ENCODE measurements at regions not wholly inside any gene's neighbourhood (a gene's known extent, or its start where the extent isn't known, plus 50 kb on each side); places are given as distances from the start of the nearest gene placed in this dataset.

GRCh38 chr22:49037701-49038245 lies 789.9 kb downstream of the BRD1 start:
- TF ChIP-seq PRDM4 (tag by site-specific recombination; IDR thresholded peaks at IDR 0.05): no peak
- TF ChIP-seq ZNF248 (tag by site-specific recombination; IDR thresholded peaks at IDR 0.05): no peak
- no peak for TF ChIP-seq ZNF24 (tag by site-specific recombination; IDR thresholded peaks at IDR 0.05)
- TF ChIP-seq YY1 (tag by site-specific recombination; IDR thresholded peaks at IDR 0.05): no peak
- TF ChIP-seq CTCF (tag by site-specific recombination; IDR thresholded peaks at IDR 0.05): no peak
- TF ChIP-seq ZXDB (tag by site-specific recombination; IDR thresholded peaks at IDR 0.05): no peak
- TF ChIP-seq ZBTB6 (tag by site-specific recombination; IDR thresholded peaks at IDR 0.05): no peak
- TF ChIP-seq ZNF184 (tag by site-specific recombination; IDR thresholded peaks at IDR 0.05): no peak
